ENCODE measurements at regions not wholly inside any gene's neighbourhood (a gene's known extent, or its start where the extent isn't known, plus 50 kb on each side); places are given as distances from the start of the nearest gene placed in this dataset.
"Not testable (repeated sequence)": the region's sequence is repeated elsewhere in the genome, so short reads cannot be mapped to it uniquely, and the experiment has no call there.

DNA sequence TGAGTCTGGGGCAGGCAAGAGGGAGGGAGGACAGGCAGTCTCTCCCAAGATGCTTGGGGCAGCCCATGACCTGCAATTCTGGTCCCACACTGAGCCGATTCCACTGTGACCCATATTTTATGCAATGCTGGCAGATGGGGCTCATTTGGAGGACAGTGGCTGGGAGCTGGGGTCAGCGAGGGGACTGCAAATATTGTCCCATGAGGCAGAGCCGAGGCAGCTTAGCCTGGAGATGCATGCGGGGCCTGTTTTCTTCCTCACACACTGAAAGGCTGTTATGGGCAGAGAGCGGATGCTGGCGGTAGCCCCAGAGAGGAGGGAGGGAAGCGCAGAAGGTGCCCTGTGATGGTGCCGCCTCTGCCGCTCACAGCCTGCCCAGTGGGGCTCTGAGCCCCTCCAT, 128.5 kb upstream of the POU3F1 start:
- DNase-seq (ENCODE audit: low spot score): no peak

DNA sequence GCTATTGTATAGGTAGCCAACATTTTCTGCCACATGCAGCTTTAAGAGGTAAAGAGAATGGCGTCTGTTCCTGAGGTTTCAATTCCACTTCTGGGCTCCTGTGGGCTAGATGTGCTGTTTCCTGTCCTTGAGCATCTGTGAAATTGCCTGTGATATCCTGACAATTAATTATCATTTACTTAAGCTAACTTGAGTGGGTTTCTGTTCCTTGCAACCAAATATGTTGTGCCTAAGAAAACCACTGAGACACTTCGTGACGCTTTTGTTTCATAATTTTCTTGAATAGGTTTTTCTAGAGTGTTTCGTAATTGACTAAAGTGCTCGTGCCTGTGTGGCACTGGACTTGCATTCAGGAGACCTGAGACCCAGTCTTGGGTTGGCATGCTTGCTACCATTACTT, 127.3 kb upstream of the POU3F1 start:
- no peak for DNase-seq (ENCODE audit: low spot score)

DNA sequence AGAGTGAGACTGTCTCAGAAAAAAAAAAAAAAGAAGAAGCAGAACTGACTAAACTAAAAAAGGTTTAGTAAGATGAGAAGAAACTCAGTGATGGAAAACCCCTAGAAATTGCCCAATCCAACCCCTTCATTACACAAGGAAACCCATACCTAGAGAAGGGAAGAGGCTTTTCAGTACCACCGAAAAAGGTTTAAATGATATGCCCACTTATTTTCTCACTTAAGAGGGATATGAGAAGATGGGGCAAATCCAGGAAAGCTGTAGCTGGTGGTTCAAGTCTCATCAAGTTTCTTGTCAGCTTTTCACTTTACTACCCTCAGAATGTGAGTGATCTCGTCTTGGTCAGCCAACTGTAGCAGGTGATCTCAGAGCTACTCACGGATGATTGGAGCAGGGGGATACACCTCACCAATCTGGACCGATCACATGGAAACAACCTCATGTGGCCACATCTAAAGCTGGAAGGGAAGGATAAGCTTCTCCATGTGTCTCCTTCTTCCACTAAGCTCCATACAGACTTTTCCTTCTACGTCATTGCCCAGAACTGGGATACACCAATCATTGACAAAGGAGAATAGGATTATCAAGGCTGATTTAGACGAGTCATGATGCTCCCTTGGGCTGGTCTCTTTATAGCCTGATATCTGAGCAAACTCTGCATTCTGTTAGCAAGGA, 126.7 kb upstream of the POU3F1 start:
- no peak for DNase-seq (ENCODE audit: low spot score)

DNA sequence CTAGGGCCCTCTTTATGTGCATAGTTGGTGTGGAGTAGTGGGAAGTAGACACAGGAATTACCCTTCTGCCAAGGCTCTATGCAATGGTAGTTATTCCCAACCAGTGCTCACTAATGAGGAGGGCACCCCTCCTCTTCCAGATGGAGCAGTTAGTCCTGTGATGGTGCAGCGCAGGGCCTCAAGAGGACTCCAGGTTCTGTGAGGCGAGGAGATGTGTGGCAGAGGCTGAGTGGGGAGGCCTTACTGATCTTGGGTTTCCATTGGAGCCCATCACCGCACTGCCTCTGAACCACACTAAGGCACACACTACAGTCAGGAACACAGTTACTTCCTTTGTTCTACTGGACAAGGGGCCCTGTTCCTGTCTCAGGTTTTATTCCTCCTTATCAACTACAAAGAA, 122.5 kb upstream of the POU3F1 start:
- no peak for DNase-seq (ENCODE audit: low spot score)

DNA sequence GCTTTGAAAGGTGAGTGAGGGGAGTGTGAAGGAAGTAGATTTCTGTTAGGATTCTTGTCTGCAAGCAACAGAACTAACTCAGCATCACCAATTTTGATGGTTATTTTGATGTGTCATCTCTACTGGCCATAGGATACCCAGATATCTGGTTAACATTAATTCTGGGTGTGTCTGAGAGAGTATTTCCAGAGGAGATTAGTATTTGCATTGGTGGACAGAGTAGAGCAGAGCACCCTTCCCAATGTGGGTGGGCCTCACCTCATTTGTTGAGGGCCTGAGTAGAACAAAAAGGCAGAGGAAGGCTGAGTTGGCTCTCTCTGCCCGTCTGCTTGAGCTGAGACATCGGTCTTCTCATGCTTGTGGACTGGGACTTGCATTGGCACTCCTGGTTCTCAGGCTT, 121.8 kb upstream of the POU3F1 start:
- DNase-seq (ENCODE audit: low spot score): no peak

DNA sequence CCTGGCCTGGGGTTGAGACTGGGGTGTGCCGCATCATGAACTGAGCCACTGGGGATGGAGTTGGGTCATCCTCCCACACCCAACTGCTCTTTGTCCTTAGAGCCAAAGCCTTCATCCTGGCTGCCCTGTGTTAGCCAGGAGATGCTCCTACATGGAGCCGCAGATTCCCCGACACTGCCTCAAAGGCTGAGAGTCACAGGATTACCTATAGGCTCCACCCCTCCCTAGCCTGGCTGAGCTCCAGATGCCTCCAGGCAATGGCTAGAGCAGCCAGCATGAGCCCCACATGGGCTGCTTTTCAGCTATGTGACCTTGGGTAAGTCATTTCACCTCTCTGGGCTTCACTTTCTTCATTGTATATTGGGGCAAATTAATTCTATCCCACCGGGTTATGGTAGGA, 119.9 kb upstream of the POU3F1 start:
- no peak for DNase-seq (ENCODE audit: low spot score)

DNA sequence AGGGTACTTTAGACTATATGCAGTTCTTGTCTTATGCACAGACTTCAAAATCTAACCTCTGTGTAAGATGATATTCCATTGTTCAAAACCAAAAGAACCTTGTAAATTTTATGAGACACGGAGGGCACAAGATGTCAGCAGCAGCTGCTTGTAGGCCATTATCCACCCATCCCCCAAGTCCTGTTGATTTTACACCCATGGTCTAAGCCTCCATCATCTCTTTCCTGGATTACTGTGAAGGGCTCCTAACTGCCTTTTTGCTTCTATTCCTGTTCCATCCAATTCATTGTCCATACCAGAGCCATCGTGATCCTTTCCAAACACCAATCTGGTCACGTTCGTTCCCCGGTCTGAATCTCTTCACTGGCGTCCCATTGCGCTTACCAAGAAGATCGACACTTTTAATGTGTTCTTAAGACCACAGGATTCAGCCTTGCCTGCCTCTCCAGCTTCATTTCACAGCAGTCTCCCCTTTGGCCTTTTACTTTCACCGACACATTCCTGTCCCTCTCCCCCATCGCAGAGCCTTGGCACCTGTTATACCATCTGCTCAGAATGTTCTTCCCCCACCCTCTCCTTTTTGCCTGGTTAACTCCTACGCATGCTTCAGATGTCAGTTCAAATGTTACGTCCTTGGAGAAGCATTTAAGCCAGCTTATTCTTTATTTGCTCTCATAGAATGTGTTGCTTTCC, 107.3 kb upstream of the POU3F1 start:
- DNase-seq (ENCODE audit: low spot score): no peak

DNA sequence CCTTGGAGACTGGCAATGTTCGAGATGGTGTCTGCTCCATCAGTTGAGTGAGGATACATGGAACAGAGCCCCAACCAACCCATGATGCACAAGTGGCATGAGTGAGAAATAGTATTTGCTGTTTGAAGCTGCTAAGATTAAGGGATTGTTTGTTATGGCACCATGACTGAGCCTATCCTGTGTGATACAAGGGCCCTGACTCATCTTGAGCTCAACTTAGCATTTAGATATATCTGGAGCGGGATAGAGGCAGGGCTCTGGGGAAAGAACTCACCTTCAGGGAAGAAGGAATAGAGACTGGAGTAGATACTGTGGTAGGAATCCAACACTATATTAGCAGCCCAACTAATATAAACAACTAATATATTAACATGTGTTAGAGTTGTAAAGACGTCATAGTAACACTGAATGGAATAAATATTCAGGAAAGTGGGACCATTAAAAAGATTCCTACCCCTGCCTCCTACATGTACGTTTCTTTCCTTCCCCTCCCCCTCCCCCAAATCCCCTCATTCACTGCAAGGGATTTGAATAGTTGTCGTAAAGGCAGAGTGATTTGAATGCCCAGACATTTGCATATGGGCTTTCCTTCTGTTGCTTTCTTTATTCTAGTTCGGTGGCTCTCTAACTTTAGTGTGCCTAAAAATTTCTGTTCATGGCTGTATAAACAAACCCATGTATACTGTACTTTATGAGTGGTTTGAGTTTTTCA, 106.6 kb upstream of the POU3F1 start:
- DNase-seq (ENCODE audit: low spot score): no peak

DNA sequence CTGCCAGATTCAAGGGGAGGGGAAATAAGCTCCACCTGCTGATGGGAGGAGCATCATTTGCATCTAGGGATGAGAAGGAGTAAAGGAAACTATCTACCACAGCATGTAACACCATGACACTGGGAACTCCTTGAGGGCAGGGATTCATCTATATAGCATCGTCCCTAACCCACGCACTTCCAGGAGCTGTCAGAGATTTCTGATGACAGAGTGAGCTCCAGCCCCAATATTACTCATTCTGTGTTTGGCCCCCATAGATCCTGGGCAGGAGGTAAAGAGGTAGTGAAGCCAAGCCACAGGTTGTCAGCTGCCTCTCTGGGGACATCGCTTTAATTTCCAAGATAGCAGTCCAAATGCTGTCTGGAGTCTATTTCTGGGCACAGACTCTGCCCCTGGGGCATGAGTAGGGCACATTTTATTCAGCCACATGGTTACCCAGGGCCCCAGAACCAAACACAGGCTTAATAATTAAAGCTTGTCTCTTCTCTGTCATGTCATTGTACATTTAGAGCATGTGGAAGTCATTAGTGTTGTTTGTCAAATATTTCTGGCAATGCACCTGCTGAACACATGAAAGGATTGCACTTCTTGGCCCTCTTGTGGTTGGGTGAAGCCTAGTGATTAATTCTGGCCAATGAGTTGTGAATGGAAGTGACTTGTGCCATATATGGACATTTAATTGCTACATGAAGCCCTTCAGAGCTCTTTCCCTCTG, 105.9 kb upstream of the POU3F1 start:
- DNase-seq (ENCODE audit: low spot score): no peak

DNA sequence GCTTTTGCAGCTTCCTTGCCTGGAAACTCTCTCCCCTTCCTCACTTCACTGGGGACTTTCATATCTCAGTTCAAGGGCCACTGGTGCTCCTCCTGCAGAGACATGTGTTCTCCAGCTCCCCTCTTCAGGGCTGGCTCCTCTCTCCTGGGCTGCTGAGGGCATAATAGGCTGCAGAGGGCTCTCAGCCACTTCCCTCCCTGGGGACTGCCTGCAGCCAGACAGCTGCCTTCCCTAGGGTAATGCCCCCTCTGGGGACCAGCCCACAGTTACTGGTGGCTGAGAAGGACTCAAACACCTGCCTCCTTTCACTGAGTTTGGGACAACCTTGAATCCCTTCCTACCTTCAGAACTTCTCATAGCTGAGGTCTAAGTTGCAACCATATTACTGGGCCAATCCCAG, 104.8 kb upstream of the POU3F1 start:
- DNase-seq (ENCODE audit: low spot score): no peak

DNA sequence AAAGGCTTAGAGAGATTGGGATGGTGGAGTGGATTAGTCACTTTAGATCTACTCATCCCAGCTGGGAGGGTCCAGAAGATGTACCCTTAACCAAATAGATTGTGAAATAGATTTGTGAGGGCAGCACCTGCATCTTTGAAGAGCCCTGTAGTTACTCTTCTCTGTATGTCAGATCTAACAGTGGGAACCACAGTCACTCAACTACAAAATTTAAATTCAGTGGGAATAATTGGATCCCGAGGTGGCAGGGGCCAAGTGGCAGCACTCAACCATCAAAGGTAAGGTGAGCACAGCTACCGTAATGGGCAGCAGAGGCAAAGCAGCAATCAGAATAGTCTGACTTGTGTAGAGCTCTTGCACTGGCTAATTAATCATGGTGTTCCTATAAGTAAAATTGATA, 99.5 kb upstream of the POU3F1 start:
- not testable (repeated sequence) for DNase-seq (ENCODE audit: low spot score)

DNA sequence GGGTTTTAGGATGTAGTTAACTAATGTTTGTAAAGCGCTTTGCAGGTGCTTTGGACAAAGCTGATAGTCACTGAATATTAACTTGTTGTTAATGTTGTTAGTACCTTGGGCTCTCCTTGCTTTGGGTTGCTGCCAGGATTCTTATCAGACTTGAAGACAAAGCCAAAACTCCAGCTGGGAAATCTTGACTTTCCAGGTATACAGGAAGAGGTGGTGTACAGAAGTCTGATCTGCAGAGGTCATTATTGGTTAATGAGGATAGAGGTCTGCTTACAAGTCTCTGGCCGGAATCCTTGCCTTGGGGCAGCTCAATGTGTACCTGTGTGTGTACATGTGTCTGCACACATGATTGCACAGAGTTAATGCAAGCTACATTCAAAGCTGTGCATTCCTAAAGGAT, 96.0 kb upstream of the POU3F1 start:
- no peak for DNase-seq (ENCODE audit: low spot score)

DNA sequence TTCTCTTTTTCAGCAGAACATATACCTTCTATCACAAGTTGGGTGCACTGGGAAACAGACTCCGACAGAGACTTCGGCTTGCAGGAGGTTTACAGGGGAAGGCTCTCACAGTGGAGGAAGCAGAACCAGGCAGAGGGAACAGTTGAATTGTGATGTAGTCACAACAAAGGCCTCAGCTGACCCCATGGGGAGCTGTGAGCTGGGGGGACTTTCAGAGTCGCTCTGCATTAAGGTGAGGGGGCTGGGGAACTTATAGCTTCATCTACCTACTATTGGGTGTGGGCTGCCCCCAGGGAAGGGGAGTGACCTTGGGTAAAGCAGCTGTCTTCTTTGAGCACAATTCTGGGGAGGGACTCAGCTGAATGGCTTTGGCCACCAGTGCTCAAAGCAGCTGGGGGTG, 94.9 kb upstream of the POU3F1 start:
- DNase-seq (ENCODE audit: low spot score): no peak

DNA sequence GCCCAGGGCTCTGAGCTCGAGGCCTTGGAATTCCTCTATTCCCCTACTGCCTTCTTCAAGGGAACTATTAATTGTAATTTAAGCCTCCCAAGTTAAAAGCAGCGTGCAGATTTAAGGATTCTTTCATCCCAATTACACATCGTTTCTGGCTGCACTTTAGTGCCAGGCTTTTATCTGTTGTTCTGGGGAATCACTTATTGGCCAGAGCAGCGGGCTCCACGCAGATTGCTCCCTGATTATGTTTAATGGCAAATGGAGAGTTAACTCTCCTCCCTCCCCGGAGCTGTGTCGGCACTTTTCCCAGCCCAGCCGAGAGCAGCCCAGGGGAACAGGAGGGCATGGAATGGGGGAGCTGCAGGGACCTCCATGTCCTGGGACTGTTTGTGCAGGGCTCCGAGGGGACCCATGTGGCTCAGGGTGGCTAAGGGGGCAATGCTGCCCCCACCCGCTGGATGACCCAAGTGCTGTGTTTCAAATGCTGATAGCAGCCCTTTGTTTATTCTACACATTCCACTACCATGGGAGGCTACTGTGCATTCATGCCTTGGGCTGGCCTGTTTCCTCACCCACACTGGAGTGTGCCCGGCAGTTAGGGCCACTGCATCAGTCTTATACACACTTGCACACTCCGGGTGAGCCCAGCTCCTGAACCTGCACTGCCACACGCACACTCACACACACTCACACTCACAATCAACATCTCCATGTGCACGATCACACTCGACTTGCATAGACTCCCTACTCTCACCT, 93.3 kb upstream of the POU3F1 start:
- no peak for DNase-seq (ENCODE audit: low spot score)

DNA sequence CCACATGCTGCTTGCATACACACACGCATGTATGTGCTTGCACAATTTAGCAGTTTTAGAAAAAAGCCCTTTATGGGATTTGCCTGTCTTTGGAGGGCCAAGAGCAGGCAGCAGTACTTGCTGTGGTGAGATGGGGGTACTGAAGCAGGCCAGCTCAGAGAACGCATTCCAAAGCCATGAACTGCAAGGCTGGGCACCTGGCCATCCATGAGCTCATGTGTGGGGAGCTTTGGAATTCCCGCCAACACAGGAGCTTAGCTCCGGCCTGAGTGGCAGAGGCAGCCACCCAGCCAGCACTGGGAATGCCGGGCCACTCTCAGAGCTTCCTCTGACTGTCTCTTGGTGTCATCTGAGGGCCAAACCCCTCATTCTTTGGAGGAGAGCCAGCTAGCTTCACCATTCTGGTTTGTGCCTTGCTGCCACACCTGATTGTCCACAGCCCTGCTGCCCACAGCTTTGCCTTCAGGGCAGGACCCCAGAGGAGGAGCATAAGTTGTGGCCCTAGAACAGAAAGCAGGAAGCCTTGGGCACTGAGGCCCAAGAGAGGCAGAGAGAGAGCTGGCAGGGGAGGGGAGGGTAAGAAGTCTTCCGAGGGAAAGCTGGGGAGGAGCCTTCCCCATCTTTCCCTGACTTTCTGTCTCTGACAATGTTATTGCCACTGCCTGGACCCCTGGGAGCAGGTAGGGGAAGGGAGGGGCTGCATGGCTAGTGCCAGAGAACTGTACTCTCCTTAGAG, 92.1 kb upstream of the POU3F1 start:
- peak; percentile 10 for DNase-seq (ENCODE audit: low spot score)

DNA sequence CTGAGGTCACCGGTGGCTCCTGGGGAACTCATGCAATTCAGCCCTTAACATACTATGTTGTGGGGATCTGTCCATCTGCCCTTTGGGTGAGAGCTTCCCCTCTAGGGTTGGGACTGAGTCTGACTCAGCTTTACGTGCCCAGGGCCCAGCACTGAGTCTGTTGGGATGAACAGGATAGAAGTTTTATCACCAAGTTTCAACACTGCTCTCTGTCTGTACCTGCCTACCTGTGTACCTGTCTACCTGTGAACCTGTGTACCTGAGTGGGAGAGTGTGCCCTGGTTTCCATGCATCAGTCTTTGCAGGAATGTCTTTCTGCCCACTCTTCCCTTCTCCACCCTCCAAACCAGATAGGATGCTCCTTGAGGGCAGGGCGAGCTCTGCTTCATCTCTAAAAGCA, 90.6 kb upstream of the POU3F1 start:
- DNase-seq (ENCODE audit: low spot score): no peak

DNA sequence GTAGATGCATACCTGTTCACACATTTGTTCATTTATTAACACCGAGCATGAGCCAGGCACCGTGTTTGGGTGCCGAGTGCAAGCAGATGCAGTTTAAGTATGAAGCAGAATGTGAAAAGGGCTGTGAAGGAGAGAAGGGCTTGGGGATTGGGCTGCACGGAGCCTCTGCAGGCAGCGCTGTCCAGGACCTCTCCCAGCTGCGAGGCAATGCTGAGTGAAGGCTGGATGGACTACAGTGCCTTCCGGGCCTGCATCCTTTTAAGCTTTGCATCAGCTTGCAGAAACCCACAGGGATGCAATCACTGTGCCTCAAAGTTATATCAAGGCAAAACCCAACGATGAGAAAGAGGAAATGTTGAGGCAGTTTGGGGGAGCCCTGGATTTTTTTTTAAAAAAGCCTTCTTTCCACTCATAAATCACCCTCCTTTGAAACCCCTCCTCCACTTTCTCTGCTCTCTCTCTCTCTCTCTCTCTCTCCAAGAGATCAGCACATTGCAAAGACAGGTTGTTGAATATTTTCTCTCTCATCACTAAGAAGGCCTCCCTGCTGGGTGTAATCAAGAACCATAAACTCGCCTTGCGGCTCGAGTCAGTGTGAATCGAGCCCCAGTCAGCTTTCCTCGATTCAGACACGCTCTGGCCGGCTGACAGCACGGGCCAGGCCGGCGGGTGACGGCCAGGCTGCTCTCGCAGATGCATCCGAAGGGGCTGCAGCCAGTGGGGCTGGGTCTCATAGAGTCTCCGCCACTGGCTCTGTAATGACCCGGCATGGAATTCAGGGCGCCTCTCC, 89.2 kb upstream of the POU3F1 start:
- no peak for DNase-seq (ENCODE audit: low spot score)

DNA sequence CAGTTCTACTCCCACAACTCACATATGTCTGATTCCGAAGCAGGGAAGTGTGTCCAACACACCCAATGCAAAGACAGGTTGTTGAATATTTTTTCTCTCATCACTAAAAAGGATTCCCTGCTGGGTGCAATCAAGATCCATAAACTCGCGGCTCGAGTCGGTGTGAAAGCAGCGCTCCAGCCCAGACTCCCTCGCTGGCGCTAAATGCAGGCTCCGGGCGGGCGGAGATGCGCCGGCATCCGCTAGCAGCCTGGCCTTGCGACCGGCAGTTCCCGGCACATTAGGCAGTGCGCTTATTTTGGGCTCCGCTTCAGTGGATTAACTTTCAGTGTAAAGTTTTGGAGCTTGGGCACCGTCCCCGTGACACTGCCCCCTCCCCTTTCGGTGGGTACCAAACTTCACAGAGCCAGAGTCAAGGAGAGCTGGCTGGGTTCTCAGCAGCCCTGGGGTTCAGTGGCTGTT, 87.7 kb upstream of the POU3F1 start:
- no peak for DNase-seq (ENCODE audit: low spot score)

DNA sequence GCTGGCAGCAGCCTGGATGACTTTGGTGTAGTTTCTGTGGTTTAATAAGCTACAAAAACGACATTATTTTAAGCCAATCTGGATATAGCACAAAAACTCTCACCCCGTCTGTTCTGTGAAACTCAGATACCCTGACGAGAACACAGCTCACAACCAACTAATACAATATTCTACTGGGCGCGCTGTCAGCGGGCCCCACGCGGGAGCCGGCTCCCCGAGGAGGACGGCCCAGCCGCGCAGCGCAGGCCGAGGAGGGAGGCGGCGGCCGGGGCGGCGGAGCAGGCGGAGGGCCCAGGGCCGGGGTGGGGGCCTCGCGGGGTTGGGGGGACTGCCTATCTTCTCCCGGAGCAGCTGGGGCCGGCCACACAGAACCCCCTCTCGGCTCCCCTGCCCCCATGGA, 87.2 kb upstream of the POU3F1 start:
- DNase-seq (ENCODE audit: low spot score): no peak

DNA sequence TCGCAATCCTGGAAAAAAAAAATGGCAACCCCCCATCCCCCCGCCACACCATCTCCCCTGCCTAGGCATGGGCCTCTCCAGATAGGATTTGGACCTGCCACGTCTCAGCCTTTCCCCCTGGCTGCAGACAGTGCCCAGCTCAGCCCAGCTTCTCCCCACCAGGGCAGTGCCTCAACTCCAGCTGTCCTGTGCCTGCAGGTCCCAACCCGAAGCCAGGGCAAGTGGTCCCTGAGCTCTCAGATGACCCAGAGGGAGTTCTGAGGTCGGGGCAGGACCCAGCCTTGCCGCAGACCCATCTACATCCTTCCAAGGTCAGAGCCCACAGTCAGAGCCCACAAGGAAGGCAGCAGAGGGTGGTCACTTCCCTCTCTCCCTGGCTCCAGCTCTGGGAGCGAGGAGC, 86.7 kb upstream of the POU3F1 start:
- no peak for DNase-seq (ENCODE audit: low spot score)

Measured in kidney capillary endothelial cell (primary cell).